Activated CD4-positive, CD25-positive, alpha-beta regulatory T cell treated with anti-CD3 and anti-CD28 coated beads, Interleukin-2, amount 50 U/mL, for 24 hours (primary cell): ENCODE measurements at regions not wholly inside any gene's neighbourhood (a gene's known extent, or its start where the extent isn't known, plus 50 kb on each side); places are given as distances from the start of the nearest gene placed in this dataset.
"Not testable (repeated sequence)": the region's sequence is repeated elsewhere in the genome, so short reads cannot be mapped to it uniquely, and the experiment has no call there.

Experiments
- ATAC-seq, 2 donors: fragments of 150-1000 bp; cut with Tn5 transposase; one replicate each; pipeline ENCODE4 v1.10.0; 2021; ENCODE audit warnings: mild to moderate bottlenecking in 1 of 2, moderate library complexity in 1 of 2

- ATAC-seq = no peak
Observed at GRCh38 chr6:167230288-167230687, 60.8 kb upstream of the UNC93A start.

GRCh38 chr6:167232356-167232755 is 58.8 kb upstream of the UNC93A start:
- no peak for ATAC-seq

- ATAC-seq = no peak
Observed at GRCh38 chr6:167233490-167233889, 57.6 kb upstream of the UNC93A start.

- not testable (repeated sequence) for ATAC-seq
Observed at GRCh38 chr6:167234576-167234975, 56.5 kb upstream of the UNC93A start.

GRCh38 chr6:167235005-167235404 is 56.1 kb upstream of the UNC93A start:
- ATAC-seq = no peak

DNA sequence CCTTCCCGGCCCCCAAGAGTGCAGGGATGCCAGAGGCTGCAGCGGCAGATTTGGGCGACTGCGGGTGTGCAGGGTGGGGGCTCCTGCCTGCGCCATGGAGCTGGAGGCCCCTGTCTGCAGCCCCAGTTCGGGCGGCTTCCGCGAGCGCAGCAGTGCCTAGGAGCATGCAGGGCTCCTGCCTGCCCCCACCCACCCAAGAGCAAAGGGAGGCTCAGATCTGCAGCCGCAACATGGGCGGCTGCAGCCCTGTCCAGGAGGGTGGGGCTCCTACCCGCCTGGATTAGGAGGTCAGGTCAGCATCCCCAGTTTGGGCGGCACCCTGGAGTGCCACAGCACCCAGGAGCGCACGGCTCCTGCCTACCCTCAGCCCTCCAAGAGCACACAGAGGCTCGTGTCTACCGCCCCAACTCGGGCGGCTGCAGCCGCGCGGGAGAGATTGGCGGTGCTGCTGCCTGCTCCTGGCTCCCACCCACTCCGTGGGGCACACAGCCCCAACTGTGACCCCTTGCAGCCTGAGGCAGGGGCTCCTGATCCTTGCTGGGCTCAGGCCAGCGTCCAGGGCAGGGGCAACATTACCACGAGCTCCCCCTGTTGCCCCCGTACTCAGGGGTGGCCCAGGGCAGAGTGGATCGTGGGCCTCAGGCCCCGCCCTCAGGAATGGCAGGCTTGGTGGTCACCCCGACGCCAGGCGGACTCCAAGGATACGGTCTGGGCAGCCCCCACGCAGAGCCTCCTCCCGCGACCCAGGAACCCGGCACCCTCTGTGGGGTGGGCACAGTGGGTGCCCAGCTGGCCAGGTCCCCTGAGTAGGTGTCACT is 55.5 kb upstream of the UNC93A start:
- ATAC-seq = no peak

DNA sequence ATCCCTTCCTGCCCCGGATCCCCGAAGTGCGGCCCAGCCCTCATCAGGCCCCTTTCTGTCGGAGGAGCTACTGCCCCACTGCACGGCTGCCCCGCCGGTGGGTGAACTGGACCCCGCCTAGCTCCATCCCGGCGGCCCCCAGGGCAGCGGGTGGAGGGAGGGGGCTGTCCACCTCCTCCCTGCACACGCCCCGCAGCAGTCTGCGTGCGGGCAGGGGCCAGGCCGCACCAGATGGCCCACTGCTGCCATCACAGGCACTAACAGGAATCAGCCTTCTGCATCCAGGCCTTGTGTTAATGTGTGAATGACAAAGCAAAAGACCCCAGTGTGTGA is 54.9 kb upstream of the UNC93A start:
- ATAC-seq = no peak

DNA sequence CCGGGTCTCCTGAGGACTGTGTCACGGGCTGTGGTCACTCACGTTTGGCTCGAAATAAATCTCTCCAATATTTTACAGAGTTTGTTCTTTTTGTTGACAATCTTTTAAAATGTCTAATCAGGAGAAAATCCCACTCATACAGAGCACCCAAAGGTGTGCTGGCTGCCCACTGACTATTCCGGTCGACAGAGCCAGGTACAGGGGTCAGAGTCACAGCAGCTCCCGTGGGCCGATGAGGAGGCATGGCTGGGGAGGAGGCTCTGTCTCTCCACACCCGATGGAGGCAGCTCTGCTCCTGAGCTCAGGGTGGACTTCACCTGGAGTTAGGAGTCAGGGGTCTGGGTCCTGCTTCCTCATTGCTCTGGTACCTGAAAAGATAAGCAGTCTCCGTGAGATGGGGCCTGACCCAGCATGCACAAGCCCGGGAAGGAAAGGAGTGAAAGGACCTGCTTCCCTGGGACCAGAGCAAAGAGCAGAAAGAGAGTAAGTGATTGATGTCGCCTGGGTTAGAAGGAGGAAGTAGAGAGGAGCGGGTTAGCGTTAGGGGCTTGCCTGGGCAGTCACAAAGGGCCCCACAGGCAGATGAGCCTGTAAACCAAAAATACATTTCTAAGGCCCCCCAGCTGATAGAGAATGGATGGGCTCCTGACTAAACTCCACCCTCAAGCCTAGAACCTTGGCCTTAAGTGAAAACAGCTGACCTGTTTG is 53.5 kb upstream of the UNC93A start:
- no peak for ATAC-seq

- no peak for ATAC-seq
Observed at GRCh38 chr6:167238146-167238693, 52.9 kb upstream of the UNC93A start.

DNA sequence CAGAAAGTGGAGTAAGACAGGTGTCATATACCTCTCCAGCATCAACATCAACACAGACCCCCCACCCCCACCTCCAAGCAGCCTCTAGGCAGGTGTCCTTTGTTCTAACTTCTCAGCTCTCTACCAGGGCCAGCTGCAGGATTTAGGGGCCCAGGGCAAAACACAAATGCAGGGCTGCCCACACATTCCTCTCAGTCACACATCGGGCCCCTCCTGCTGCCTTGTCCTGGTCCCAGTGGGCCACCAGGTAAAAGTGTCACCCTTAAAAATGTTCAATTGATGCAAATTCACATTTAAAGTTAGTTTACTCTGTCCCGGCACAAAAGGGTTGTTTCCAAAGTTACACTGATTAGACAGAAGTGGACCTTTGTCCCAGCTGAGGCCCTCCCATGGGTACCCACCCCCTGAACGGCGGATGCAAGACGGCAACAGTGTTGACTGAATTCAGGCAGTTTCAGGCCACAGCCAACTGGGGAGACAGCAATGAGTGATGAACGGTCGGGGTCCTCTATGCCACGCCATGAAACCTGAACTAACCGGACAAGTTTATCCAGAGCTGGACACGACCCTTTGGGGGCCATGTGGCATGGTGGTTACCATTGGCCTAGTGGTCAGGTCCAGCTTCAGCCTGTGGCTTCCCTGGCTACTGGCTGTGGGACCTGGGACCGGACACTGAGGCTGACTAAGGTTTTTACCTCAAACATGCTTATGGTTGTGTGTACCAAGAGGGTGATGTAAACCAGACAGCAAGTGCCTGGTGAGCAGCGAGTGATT is 52.2 kb upstream of the UNC93A start:
- ATAC-seq = no peak

- ATAC-seq = not testable (repeated sequence)
Observed at GRCh38 chr6:167239470-167239869, 51.6 kb upstream of the UNC93A start.

DNA sequence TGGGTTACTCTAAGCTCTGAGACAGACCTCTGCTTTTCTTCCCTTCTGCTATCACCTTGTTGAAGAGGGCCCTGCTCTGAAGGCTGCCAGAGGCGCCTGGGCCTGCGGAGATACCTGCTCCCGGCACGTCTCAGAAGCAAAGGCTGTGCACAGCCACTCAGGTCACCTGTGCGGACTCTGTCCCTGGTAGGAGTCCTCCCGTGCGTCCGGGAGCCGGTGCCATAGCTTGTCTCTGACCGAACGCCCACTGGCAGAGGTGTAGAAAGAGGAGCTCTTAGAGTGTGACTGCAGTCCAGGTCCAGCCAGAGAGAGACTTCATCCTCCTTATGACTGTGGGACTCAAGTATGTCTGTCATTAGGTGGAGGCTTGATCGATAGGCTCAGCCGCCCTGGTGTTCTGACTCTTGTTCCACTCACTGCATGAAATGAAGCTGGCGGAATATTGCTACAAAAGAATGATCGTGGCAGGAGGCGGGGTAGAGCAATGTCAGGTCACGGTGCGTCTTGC is 51.0 kb upstream of the UNC93A start:
- ATAC-seq = no peak
